ENCODE measurements at regions not wholly inside any gene's neighbourhood (a gene's known extent, or its start where the extent isn't known, plus 50 kb on each side); places are given as distances from the start of the nearest gene placed in this dataset.

GRCh38 chr4:17072483-17072882 lies 174.0 kb upstream of the LDB2 start:
- no peak for TF ChIP-seq CTCF (IDR thresholded peaks at IDR 0.05; ENCODE audit: borderline replicate concordance, insufficient read depth, low read depth, low read length)
- H3K4me3 ChIP-seq (ENCODE audit: low read depth, low read length): no peak overlapping the region

- H3K4me3 ChIP-seq (ENCODE audit: low read depth, low read length): no peak overlapping the region
- no peak for TF ChIP-seq CTCF (IDR thresholded peaks at IDR 0.05; ENCODE audit: borderline replicate concordance, insufficient read depth, low read depth, low read length)
Observed at GRCh38 chr4:17068891-17069290, 170.4 kb upstream of the LDB2 start.

GRCh38 chr4:17068392-17068791 lies 169.9 kb upstream of the LDB2 start:
- no peak for TF ChIP-seq CTCF (IDR thresholded peaks at IDR 0.05; ENCODE audit: borderline replicate concordance, insufficient read depth, low read depth, low read length)
- H3K4me3 ChIP-seq (ENCODE audit: low read depth, low read length): no peak overlapping the region

GRCh38 chr4:17066972-17067371 lies 168.5 kb upstream of the LDB2 start:
- H3K4me3 ChIP-seq (ENCODE audit: low read depth, low read length): no peak overlapping the region
- TF ChIP-seq CTCF (IDR thresholded peaks at IDR 0.05; ENCODE audit: borderline replicate concordance, insufficient read depth, low read depth, low read length): no peak

GRCh38 chr4:17066236-17066635 lies 167.8 kb upstream of the LDB2 start:
- no peak overlapping the region for H3K4me3 ChIP-seq (ENCODE audit: low read depth, low read length)
- no peak for TF ChIP-seq CTCF (IDR thresholded peaks at IDR 0.05; ENCODE audit: borderline replicate concordance, insufficient read depth, low read depth, low read length)

- H3K4me3 ChIP-seq (ENCODE audit: low read depth, low read length): no peak overlapping the region
- no peak for TF ChIP-seq CTCF (IDR thresholded peaks at IDR 0.05; ENCODE audit: borderline replicate concordance, insufficient read depth, low read depth, low read length)
Observed at GRCh38 chr4:17065821-17066220, 167.4 kb upstream of the LDB2 start.

- H3K4me3 ChIP-seq (ENCODE audit: low read depth, low read length): no peak overlapping the region
- no peak for TF ChIP-seq CTCF (IDR thresholded peaks at IDR 0.05; ENCODE audit: borderline replicate concordance, insufficient read depth, low read depth, low read length)
Observed at GRCh38 chr4:17064959-17065358, 166.5 kb upstream of the LDB2 start.
